ENCODE measurements at regions not wholly inside any gene's neighbourhood (a gene's known extent, or its start where the extent isn't known, plus 50 kb on each side); places are given as distances from the start of the nearest gene placed in this dataset.
"Not testable (repeated sequence)": the region's sequence is repeated elsewhere in the genome, so short reads cannot be mapped to it uniquely, and the experiment has no call there.

DNA sequence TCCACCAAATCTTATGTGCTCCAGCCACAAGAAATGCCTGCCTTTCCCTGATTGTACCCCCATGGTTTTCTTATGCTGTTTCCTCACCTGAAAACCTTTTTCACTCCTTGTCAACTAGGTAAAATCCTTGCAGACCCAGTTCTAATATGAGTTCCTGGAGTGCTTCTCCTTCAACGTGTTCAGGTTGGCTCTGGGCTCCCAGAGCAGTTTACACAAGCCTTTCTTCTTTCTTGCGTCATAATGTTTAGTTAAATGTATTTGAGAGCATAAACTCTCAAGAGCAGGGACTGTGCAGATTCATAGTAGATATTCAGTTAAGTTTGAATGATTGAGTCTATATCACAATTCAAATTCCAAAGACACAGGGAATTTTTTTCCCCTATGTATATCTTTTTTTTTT is 484.8 kb upstream of the CCDC196 start:
- intact Hi-C loops (cut with micrococcal nuclease) = no loop called here

DNA sequence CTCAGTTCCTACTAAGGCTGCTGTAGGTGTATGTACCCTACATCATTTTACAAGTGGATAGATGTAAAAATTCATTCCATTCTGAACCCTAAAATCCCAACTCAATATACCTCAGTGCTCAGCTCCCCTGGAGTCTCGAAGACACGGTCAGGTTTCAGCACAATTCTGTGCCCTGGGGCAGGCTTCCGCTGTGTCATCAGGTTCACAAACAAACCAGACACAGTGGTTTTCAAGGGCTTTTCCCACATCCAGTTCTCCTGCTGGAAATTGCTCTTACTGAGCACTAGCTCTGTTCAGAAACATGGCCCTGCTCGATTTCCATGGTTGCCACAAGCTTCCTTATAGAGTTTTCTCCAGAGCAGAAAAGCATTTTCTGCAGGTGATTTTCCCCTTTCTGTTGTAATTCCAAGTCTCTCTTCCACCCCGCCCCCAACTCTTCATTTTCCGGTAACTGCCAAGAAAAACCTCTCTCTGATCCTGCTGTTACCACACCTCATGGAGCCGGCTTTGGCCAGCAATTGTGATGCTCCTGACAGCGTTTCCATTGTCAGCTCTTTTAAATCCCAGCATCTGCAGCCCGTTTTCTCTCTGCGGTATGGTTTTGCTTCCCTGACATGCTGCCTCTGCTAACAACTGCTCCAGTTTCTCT is 483.0 kb upstream of the CCDC196 start:
- intact Hi-C loops (cut with micrococcal nuclease) = no loop called here

DNA sequence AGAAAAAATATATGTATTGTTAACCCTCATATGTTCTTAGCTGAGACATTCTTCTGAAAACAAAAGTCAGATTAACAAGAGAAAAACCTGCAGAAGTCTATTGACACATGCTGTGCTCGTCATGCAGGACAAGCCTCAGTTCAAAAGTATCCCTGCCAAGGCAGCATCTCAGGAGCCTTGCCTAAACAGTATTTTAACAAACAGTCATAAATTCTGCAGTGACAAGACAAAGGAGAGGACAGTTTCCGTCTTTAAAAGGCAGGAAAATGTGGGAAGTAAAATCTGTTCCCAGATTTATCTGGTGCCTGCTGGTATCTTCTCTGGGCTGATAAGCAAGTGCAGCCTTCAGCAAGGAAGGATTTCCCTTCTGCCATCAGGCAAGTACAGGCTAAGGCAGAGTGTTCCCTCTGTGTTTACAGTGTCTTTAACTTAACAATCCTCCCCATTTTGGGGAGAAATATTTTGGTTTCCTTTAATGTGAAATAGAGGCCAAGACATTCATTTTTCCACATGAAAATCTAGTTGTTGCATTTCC is 480.2 kb upstream of the CCDC196 start:
- intact Hi-C loops (cut with micrococcal nuclease) = no loop called here

DNA sequence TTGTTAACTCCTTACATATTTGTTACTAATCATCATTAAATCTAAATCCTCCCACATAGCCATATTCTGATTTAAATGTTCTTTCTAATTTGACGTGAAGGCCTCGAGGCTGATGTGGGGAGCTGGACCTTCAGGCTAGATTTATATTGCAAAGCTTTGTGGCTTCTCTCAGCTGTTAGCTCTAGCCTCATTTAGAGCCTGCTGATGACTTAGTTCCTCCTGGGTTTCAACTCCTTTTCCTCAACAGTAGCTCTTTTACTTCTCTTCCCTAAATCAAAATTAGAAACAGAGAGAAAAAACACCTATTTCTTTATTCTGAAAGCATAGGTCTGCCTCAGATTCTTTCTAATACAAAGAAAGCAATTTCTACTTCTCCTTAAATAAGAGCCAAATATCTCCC is 477.5 kb upstream of the CCDC196 start:
- intact Hi-C loops (cut with micrococcal nuclease) = no loop called here

DNA sequence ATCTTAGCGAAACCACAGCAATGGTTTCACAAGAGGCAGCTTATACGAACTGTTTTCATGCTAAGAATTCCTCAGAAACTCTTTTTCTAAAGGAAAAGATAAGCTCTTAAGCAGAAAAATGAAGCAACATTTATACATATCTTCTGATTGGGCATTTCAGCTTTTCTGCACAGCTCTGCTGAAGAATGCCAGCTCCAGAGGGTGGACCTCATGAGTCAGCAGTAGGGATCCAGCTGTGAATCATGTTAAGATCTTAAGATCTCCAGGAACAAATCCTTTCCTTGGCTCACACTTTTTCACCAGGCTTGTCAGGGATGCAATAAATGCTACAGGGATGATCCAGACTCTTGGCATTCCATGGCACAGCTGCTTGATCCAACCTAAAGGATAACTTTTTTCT is 477.1 kb upstream of the CCDC196 start:
- intact Hi-C loops (cut with micrococcal nuclease) = no loop called here

DNA sequence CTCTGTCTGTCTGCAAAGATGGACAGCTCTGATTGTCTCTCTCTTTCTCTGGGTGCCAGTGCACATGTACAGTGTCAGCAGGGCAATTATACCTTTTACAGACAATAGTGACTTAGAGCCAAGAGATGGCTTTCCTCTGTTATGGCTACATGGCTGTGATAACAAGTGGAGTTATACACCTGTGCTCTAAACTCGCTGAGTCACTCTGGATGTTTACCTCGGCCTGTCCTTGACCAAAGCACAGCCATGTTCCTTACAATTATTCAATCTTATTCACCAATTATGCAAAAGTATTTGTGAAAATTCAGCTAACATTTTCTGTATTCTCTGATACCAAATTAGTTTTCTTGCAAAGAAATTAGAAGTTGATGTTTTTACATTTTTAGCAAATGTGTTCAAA is 475.5 kb upstream of the CCDC196 start:
- intact Hi-C loops (cut with micrococcal nuclease) = no loop called here

DNA sequence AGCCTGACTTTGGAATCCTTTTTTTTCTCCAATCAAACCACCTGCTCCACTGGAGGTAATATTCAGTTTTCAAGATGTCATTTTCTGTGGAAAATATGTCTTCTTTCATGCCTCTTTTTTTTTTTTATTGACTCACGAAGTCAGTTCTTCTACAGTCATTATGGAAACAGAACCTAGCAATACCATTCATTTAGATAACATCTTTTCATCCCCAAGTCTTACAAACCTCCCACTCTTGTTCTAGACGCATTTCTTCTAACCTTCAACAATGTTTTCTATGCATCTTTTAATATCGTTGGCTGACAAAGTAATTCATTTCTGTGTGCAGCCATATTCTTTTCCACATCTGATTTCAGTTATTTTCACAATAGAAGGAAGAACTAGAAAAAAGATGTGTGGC is 474.3 kb upstream of the CCDC196 start:
- intact Hi-C loops (cut with micrococcal nuclease) = no loop called here

DNA sequence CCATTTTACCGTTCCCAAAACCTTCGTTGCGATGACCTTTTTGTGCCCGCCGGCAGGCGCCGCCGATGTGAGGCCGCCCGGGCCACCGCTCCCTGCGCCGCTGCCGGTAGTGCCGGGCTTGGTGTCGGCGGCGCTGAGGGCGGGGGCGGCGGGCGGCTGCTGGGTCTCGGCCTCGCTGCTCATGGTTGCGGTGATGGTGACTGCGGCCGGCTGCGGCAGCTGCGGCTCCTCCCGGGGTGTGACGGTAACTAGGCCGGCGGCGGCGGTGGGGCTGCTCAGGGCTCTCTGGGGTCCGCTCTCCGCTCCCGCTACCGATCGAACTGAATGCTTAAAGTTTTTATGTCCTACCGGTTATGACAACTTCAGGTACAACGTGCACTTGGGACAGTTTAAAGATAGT is 472.6 kb upstream of the CCDC196 start:
- intact Hi-C loops (cut with micrococcal nuclease) = not testable (repeated sequence)

DNA sequence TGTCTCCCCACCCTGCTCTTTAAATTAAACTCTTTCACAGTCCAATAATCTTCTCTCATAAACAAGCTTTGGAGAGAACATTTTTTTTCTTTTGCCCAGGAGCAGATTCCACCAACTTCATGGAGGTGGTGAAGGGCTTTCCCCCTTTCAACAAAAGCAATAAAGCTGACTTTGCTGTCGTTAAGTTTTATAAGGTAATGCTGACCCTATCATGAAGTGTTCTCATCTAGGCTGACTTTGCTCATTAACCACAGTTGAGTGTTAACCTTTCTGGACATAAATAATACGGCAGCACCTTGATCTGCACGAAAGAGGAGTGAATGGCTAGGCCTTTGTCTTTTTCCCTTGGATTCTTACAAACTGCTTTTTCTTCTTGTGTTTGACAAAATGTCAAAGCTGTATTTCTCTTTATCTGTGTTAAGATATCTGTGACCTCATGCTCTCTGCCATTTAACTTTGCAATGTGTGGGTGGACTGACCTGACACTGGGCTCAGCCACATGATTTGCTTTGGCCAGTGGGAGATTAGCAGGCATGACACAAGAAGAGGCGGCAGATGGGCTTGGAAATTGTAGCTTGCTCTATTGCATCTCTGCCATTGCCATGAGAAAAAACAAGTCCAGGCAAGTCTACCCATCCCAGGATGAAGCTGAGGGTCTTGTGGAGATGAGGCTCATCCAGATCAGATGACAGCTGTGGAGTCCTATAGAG is 470.9 kb upstream of the CCDC196 start:
- intact Hi-C loops (cut with micrococcal nuclease) = no loop called here

DNA sequence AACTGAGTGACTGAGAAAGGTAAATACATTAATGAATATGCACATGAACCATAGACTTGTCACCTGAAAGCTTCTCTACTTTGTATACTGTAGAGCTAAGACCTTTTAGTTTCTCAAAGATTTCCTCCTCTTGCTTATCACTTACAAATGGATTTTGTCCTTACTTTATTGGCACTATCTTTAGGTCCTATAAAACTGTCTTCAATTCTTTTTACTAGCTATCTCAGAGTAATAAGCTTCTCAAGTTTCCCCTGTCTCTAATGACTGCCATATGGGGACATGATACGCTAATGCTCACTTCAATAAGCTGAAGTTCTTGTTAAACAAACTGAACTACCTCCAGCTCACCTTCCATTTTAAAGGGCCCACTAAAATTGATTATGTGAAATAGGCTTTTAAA is 468.2 kb upstream of the CCDC196 start:
- intact Hi-C loops (cut with micrococcal nuclease) = no loop called here

DNA sequence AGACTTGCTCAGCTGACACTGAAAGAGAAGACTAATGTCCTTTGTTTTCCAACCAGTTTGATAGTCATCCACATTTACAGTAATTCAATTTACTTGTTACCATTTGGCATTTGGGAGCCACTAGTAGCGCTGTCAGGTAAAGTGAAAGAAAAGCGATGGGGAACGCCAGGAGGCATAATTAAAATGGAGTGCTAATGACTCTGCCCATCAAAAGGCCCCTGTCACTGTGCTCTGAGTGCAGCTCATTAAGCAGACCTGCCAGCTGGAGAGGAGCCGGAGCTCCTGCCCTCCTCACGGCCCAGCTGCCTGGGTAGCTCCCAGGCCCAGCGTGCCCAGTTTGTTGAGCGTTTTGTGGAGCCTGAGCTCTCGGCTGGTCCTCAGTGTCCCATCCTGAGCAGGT is 463.6 kb upstream of the CCDC196 start:
- intact Hi-C loops (cut with micrococcal nuclease) = no loop called here

DNA sequence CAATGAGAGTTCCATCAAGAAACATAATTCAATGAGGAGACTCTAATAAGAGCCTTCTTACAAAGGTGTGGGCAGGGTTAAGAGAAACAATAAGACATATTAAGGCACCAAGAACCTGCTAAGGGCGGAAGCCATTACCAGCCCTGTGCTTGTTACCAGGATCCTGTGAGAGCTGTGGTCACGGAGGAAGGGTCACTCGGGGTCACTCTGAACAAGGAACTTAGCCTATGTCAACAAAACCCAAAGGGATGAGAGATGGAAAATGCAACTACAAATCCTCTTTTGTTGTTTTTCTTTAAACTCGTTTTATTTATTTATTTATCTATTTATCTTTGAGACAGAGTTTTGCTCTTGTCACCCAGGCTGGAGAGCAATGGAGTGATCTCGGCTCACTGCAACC is 460.4 kb upstream of the CCDC196 start:
- intact Hi-C loops (cut with micrococcal nuclease) = no loop called here

DNA sequence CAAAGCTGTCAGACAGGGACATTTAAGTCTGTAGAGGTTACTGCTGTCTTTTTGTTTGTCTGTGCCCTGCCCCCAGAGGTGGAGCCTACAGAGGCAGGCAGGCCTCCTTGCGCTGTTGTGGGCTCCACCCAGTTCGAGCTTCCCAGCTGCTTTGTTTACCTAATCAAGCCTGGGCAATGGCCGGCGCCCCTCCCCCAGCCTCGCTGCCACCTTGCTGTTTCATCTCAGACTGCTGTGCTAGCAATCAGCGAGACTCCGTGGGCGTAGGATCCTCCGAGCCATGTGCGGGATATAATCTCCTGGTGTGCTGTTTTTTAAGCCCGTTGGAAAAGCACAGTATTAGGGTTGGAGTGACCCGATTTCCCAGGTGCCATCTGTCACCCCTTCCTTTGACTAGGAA is 454.2 kb upstream of the CCDC196 start:
- intact Hi-C loops (cut with micrococcal nuclease) = not testable (repeated sequence)

DNA sequence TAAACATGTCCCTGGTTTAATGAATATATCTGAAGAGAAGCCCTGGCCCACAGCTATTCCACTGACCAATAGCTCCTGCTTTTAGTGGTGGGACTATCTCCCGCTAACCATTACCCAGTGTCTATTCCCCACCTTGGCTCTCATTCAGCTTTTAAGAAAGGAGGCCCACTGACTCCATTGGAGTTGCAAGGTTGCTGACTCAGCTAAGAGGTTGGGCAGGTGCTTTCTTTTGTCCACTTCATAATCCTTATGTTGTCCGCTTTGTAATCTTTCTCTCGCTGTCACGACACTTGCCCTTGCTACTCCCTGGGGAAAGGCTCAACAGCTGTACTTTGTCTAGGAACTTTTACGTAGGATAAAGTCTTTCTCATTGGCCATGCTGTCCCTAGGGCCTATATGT is 453.4 kb upstream of the CCDC196 start:
- intact Hi-C loops (cut with micrococcal nuclease) = no loop called here

DNA sequence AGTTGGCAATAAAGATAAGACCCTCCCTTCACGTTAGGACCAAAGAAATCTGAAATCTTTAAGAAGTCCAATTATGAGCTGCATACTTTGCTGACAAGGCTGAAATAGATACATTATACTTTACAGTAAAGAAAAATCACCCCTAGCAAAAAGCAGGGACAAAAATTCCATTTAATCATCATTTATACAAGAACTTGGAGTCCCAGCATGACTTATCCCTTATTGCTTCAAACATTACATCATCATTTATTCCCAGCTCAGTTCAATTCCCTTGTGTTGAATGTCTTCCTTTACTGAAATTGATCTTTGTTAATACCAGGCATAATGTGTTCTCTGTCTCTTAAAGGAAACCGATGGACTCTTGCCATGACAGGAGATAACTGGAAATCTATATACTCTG is 449.6 kb upstream of the CCDC196 start:
- intact Hi-C loops (cut with micrococcal nuclease) = no loop called here

DNA sequence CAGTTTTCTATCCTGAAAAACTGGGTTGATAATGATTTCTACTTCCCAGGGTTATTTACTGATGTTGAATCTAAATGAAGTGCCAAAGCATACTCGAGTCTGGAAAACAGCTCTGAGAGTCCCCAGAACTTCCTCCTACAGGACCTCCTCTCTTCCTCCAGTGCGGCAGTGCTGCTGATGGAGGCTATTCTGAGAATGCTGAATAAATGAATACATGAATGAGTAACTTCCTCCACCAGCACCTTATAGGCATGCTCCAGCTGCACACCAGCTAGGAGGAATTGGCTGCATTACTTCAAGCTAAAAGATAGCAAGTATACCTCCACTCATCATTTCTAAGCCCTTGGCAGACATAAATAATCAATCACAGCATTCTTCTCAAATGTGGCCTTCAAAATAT is 448.8 kb upstream of the CCDC196 start:
- intact Hi-C loops (cut with micrococcal nuclease) = no loop called here

DNA sequence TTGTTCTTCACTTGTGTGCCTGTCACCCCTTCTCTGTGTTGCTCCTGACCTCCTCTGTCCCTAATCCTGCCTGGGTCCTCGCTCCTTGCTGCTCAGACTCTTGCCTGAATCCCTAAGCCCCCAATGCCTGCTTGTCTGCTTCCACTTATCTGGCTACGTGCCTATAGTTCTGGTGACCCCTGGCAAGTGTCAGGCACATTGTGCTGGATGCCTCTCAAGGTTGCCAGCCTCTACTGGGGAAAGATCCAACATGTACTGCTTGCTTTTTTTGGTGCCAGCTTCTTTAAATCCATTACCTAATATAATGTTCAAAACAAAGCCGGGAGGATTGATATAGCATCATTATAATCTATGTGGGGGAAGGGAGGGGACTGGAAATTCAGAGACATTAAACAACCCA is 448.0 kb upstream of the CCDC196 start:
- intact Hi-C loops (cut with micrococcal nuclease) = no loop called here

DNA sequence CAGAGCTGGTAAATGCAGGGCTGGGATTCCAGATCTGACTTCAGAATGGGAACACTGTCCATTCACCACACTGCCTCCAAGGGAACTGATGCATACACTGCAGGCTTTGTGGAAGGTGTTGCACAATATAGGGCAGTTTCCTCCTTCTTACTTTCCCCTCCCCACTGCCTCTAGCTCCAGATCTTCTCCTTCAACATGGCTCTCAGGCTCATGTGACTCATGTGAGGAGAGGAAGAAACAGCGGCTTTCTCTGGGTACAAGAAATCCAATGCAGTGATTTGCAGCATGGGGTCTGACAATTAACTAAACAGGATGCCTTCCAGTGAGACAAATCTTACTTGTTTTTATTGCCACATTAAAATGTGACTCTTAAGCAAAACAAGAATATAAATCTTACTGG is 447.6 kb upstream of the CCDC196 start:
- intact Hi-C loops (cut with micrococcal nuclease) = no loop called here

DNA sequence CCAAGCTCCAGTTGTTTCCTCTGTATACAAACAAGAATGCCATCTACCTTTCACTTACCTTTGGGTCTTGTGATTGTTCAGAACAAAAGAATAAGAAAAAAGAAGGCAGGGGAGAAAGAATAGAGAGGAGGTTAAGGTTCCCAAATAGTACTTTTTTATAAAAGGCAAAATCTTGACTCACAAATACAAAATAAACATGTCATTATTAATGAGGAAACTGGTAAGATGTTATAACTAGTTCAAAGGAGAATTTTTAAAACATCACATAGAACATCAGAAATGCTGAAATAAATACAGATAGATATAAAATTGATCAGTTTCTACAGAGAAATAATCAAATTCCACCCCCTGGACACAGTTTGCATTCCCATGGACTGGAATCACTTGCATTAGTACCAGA is 446.7 kb upstream of the CCDC196 start:
- intact Hi-C loops (cut with micrococcal nuclease) = no loop called here

DNA sequence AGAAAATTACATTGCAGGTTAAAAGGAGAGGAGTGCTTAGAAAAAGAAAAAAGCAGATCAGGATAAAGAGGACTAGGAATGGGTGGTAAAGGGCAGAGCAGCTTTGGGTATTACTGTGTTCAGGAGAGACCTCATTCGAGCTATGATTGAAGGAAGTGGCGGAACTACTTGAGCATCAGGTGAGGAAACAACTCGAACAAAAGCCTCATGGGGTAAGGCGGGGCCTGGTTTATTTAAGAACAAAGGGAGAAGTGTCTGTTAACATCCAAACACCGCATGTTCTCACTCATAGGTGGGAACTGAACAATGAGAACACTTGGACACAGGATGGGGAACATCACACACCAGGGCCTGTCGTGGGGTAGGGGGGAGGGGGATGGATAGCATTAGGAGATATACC is 444.6 kb upstream of the CCDC196 start:
- intact Hi-C loops (cut with micrococcal nuclease) = no loop called here

DNA sequence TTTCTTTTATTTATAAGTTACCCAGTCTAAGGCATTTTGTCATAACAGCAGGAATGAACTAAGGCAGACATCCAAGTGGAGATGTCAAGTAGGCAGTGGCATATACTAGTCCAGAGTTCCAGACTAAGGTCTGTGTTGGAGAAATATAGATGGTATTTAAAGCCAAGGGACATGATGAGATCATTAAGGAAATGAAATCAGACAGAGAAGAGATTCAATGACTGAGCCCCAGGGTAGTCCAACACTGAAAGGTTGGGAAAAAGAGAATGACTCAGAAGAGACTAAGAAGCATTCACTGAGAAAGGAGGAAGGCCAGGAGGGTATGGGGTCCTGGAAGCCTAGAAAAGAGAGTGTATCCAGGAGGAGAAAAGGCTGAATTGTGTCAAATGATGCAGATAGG is 442.2 kb upstream of the CCDC196 start:
- intact Hi-C loops (cut with micrococcal nuclease) = no loop called here

DNA sequence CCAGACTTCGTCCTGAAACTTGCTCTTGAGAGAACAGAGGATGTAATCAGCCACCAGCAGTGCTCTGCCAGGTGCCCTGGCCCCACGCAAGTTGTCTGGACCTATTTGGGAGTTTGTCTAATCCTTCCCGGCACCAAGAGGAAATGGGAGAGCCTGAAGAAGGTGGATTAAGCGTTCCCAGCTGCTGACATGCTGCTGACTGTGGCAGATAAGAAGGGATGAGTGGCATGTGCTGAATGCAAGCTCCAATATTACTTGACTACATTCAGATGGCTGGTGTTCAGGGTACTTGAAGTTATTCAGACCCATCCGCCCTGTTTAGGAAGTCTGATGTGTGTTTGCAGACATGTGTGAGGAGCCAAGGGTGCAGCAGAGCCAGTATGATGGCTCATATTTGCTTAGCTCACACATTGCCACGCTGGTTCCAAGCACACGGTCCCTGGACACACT is 440.6 kb upstream of the CCDC196 start:
- intact Hi-C loops (cut with micrococcal nuclease) = no loop called here

DNA sequence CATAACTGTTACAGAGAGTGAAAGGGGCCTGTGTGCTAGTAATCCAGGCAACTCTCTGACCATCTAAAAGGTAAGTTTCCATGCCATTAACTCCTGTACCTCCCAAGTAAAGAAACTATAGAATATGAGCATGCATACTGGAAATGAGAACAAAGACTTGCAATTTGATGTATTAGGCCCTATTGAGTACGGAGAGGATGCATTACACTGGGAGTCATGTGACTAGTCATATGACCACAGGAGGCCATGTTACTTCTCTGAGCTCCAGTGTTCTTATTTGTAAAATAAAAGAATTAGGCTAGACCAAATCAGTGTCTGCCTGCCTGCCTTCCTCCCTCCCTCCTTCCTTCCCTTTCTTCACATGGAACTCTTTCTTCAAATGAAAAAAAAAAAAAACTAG is 440.1 kb upstream of the CCDC196 start:
- intact Hi-C loops (cut with micrococcal nuclease) = no loop called here

Data from T-helper 2 cell treated with Interferon-gamma antibody and Interleukin-4, amounts not matched to agents 100 ng/mL and 5 ng/mL, for 36 hours (primary cell).